ENCODE measurements at regions not wholly inside any gene's neighbourhood (a gene's known extent, or its start where the extent isn't known, plus 50 kb on each side); places are given as distances from the start of the nearest gene placed in this dataset.

DNA sequence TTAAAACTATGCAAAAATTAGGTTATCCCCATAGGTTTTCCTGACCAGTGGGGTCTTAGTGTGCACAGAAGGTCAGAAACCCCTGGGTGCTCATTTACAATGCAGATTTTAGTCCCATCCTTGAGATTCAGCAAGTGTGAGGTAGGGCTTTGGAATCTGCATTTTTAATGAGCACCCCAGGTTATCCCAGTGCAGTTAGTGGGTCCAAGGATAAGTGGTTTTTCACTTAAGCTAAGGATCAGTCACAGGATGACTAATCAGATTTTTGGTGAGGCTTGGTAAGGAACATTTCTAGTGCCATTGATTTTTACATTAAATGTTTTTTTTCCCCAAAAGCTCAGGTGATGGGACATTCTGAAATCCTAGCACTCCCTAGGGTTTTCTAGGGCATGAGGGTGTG, 50.7 kb upstream of the MGAT5 start:
- no peak for DNase-seq (ENCODE audit: extremely low read depth, low read depth)
- TF ChIP-seq, protein P1, sequence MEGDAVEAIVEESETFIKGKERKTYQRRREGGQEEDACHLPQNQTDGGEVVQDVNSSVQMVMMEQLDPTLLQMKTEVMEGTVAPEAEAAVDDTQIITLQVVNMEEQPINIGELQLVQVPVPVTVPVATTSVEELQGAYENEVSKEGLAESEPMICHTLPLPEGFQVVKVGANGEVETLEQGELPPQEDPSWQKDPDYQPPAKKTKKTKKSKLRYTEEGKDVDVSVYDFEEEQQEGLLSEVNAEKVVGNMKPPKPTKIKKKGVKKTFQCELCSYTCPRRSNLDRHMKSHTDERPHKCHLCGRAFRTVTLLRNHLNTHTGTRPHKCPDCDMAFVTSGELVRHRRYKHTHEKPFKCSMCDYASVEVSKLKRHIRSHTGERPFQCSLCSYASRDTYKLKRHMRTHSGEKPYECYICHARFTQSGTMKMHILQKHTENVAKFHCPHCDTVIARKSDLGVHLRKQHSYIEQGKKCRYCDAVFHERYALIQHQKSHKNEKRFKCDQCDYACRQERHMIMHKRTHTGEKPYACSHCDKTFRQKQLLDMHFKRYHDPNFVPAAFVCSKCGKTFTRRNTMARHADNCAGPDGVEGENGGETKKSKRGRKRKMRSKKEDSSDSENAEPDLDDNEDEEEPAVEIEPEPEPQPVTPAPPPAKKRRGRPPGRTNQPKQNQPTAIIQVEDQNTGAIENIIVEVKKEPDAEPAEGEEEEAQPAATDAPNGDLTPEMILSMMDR (IDR thresholded peaks at IDR 0.05; ENCODE audit: low read depth, low read length) = no peak
